GM20000 (cell line): ENCODE measurements at regions not wholly inside any gene's neighbourhood (a gene's known extent, or its start where the extent isn't known, plus 50 kb on each side); places are given as distances from the start of the nearest gene placed in this dataset.

Experiments
- DNase-seq: peaks from one replicate; pipeline ENCODE4 v3.0.0; 2012; ENCODE audit warnings: low spot score
- CTCF ChIP-seq: IDR thresholded peaks from 2 replicates; pipeline ENCODE4 v1.5.1; 2012; ENCODE audit warnings: mild to moderate bottlenecking, control low read depth; ENCODE audit errors: extremely low read depth, missing control alignments

DNA sequence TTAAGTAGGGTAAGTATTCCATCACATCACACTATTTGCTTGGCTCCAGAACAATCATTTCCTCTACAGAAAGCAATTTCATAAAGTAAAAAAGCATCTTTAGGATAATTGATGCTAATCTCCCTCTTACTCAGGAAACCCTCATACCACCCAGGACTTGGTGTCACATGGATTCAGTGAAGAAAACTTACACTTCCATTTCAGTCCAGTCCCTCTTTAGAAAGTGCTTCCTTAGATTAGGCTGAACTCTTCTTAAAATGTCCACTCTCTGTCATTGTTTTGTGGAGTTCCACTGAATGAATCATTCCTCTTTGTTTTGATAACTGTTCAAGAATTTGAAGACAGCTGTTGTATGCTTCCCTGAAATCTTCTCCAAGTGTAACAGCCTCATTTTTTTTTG lies 144.0 kb upstream of the ZNF462 start:
- no peak for TF ChIP-seq CTCF
- no peak for DNase-seq

- no peak for DNase-seq
- no peak for TF ChIP-seq CTCF
Measured at GRCh38 chr9:106722051-106722753, 140.8 kb upstream of the ZNF462 start.

- no peak for DNase-seq
- no peak for TF ChIP-seq CTCF
Measured at GRCh38 chr9:106723926-106724325, 139.0 kb upstream of the ZNF462 start.

GRCh38 chr9:106724566-106724965 lies 138.4 kb upstream of the ZNF462 start:
- TF ChIP-seq CTCF: no peak
- DNase-seq: no peak

- no peak for DNase-seq
- no peak for TF ChIP-seq CTCF
Measured at GRCh38 chr9:106726070-106726815, 136.7 kb upstream of the ZNF462 start.

DNA sequence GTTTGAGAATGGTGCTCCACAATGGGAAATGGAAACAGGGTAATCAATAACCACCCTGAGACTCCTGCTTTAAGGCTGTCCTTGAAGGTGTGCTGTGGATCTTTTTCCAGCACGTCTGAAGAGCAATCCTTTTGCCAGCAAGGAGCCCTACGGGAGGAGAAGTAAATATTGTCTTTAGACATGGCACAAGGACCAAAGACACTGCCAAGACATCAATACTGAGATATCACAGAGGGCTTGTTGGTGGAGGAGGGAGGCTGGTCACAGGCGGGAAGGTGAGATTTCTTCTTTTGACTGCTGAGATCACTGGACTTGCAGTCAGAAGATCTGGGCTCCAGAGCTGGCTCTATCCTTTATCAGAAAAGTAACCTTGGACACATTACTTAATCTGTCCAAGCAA lies 135.0 kb upstream of the ZNF462 start:
- no peak for TF ChIP-seq CTCF
- DNase-seq: no peak

DNA sequence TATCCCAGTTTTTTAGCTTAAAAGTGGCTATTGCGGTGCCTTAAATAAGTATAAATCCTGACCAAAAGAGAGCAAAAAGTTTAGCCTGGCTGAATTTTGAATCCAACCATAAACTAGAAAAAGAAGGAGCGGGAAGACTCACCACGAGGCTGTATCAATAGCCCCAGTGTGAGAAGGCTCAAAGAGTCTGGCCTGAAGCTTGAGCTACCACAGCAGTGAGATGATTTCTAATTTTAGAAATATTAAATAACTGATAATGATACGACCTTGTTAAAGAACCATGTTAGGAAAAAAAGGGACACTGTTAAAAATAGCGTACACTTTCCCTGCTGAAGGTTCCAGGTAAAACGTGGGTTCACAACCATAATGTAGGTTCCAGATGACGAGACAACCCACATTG lies 134.1 kb upstream of the ZNF462 start:
- no peak for TF ChIP-seq CTCF

More for the DNA sequence above, 134.1 kb upstream of the ZNF462 start:
- no peak for DNase-seq
